Astrocyte of the cerebellum (primary cell): ENCODE measurements at regions not wholly inside any gene's neighbourhood (a gene's known extent, or its start where the extent isn't known, plus 50 kb on each side); places are given as distances from the start of the nearest gene placed in this dataset.
"Not testable (repeated sequence)": the region's sequence is repeated elsewhere in the genome, so short reads cannot be mapped to it uniquely, and the experiment has no call there.

ENCODE experiments used
- DNase-seq: peaks from one replicate; pipeline ENCODE4 v3.0.0-alpha.2; 2011; ENCODE audit warnings: low read depth
- H3K4me3 ChIP-seq: 2 replicates; pipeline ENCODE4 v1.5.1; 2011; ENCODE audit warnings: mild to moderate bottlenecking, low read depth, low read length, moderate library complexity
- in situ Hi-C: cut with HindIII; loops from 2 replicates; pipeline ENCODE4 v1.10.0; 2017; ENCODE audit warnings: low sequenced_read_pairs
- TF ChIP-seq, protein P1 (sequence below): IDR thresholded peaks from 2 replicates; pipeline ENCODE4 v1.5.1; 2012; ENCODE audit warnings: low read length, low read depth, moderate library complexity, mild to moderate bottlenecking; ENCODE audit errors: missing control alignments

DNA sequence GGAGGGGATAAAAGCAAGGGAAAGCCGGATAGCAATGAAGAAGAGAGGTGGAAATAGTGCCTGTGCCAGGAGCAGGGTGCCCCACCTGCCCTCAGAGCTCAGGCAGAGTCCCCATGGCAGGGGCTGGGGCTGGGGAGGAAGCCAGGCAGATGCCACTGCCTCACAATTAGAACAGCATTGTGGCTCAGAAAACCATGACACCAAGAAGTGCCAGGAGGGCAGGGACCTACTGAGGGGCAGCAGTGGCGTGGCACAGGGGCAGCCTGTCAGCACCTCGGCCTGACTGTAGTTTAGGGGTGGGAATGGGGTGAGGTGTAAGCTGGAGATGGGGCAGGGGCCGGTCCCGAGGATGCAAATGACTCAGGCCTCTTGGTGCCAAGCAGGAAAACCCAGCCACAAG, 532.1 kb upstream of the B3GAT1 start:
- in situ Hi-C loops = no loop called here
- DNase-seq = no peak
- no peak overlapping the region for H3K4me3 ChIP-seq
- TF ChIP-seq, protein P1, sequence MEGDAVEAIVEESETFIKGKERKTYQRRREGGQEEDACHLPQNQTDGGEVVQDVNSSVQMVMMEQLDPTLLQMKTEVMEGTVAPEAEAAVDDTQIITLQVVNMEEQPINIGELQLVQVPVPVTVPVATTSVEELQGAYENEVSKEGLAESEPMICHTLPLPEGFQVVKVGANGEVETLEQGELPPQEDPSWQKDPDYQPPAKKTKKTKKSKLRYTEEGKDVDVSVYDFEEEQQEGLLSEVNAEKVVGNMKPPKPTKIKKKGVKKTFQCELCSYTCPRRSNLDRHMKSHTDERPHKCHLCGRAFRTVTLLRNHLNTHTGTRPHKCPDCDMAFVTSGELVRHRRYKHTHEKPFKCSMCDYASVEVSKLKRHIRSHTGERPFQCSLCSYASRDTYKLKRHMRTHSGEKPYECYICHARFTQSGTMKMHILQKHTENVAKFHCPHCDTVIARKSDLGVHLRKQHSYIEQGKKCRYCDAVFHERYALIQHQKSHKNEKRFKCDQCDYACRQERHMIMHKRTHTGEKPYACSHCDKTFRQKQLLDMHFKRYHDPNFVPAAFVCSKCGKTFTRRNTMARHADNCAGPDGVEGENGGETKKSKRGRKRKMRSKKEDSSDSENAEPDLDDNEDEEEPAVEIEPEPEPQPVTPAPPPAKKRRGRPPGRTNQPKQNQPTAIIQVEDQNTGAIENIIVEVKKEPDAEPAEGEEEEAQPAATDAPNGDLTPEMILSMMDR = no peak

DNA sequence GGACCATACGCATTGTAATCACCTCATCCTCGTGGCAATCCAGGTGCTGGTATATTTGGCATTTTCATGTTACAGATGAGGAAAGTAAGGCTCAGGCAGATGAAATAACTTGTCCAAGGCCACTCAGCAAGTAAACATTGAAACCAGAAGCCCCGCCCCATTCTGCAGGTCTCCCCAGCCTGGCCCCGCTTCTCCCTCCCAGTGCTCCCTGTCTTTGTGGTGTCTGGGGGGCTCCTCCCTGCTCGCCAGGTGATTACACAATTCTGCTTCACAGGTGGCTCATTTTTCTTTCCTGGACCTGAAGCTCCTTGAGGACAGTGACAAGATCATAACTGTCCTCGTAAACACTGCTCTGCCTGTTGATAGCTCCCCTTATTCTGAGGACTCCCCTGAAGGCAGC, 531.5 kb upstream of the B3GAT1 start:
- H3K4me3 ChIP-seq = no peak overlapping the region
- in situ Hi-C loops = no loop called here
- TF ChIP-seq, protein P1 = no peak
- DNase-seq = no peak

DNA sequence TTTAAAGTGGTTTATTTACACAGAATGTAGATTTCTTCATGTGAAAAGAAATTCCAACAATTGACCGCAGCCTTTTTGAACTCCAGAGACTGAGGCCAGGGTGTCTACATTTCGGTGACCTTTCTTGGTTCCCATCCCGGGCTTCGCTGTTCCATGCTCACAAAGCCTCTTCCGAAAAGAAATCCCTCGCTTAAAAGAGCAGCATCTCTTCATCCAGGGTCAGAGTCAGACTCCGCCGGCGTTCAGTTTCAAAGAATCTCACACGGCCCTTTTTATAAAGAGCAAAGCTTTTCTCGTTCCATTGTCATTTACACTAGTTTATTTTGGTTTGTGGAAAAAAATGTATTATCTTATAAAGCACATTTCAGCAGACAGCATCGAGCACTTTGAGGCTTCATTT, 530.6 kb upstream of the B3GAT1 start:
- DNase-seq = peak; percentile 29
- no peak overlapping the region for H3K4me3 ChIP-seq
- in situ Hi-C loops = no loop called here
- TF ChIP-seq, protein P1 = no peak

DNA sequence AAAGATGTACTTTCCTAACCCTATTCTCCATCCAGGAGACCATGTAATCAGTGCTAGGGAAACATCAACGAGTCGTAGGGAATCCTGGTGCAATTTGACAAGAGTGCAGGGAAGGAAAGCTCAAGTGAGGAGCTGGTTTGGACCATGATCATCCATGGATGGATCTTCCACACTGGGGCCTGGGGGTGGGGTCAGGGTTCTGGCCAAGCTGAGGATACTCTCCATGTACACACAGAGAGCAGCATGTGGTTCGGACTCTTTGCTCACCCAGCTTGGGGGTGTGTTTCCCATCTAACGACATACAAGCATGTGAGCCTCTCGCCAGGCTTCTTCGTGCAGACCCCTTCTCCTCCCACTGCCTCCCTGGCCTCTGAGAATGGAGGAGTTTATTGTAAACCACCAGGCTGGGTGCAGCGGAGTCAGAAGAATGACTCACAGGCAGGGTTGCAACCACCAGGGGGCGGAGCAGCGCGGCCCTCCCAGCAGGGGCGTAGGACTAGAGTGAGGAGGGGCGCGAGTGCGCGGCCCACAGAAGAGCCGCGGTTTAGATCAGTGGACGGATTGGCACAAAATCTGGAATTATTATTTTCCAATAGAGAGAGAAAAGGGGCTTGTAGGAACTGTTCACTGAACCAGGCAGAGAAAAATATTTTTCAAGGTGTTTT, 530.0 kb upstream of the B3GAT1 start:
- TF ChIP-seq, protein P1 = peak; percentile 45
- DNase-seq = peak; percentile 29
- H3K4me3 ChIP-seq, in situ Hi-C loops: not testable (repeated sequence)

DNA sequence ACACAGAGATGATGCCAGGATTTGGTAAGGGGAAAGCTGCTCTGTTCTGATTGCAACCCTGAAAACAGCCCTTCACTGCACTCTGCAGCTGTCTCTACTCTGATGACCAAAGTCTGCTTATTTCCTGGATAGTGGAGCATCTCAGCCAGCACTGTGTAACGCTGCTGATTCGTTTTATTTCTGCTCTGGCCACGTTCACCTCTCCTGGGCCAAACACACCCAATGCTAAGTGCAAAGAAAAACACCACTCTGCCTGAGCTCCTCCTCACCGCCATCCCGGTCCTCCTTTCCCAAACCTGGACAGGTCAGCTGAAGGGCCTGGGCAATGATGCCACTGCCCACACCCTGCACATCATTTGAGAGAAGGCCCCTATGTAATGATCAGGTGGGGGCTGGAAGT, 529.3 kb upstream of the B3GAT1 start:
- in situ Hi-C loops = no loop called here
- H3K4me3 ChIP-seq = no peak overlapping the region
- DNase-seq = no peak
- TF ChIP-seq, protein P1 = no peak

DNA sequence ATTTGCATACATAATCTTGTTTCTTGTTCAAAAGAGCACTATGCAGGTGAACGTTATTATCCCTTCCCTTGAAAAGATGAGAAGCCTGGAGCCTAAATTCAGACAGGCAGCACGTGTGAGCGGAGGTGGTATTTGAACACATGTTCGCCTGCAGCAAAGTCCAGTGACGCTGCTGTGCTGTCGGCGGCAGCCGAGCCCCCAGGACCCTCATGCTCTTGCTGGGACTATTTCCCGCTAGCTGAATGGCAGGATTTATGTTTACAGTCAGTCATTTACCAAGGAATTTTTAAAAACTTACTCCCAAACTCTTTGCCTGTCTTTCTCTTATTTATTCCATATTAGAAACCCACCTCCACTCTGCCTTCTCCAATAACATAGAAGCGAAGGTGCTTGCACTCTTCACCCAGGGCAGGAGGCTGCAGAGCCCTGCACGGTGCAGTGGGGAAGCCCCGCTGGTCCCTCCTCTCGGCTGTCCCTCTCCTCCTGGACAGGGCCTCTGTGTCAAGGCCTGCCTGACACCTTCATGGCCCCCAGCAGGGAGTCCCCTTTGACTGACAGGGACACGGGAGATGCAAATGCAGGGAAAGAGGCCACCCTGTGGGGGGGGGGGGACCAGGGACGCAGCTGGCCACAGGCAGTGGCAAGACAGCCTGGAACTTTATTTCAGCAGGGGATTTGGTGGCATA, 528.5 kb upstream of the B3GAT1 start:
- TF ChIP-seq, protein P1 = no peak
- in situ Hi-C loops = no loop called here
- no peak for DNase-seq
- H3K4me3 ChIP-seq = no peak overlapping the region
